ENCODE measurements at regions not wholly inside any gene's neighbourhood (a gene's known extent, or its start where the extent isn't known, plus 50 kb on each side); places are given as distances from the start of the nearest gene placed in this dataset.
A peak's percentile ranks its signal among the peaks of the same experiment; 100 is the strongest.

GRCh38 chrX:131725001-131725654, 181.3 kb downstream of the OR13H1 start:
- Histone ChIP-seq H3K36me3 (no peaks in the 10 kb centered on the region), H3K9me3 (peaks cover 0 to 14% of the 10 kb centered on the region in 2 donors), H3K4me1 (no peaks in the 10 kb centered on the region), H3K27ac (no peak overlapping the region), H3K4me3 (no peak overlapping the region), H3K27me3 (no peaks in the 10 kb centered on the region)
- ATAC-seq, result no peak
- intact Hi-C loops (cut with DNase I), result no loop called here
- TF ChIP-seq CTCF (IDR thresholded peaks at IDR 0.05), result no peak
- no peak for DNase-seq

- ATAC-seq (no peak), DNase-seq (no peak)
- Histone ChIP-seq H3K4me3 (peak overlapping the region in 1 of 2 donors; percentile 24), H3K9me3 (peaks cover 0 to 14% of the 10 kb centered on the region in 2 donors), H3K27ac (no peak overlapping the region), H3K36me3 (no peaks in the 10 kb centered on the region), H3K4me1 (no peaks in the 10 kb centered on the region), H3K27me3 (no peaks in the 10 kb centered on the region)
- intact Hi-C loops (cut with DNase I), result no loop called here
- TF ChIP-seq CTCF (IDR thresholded peaks at IDR 0.05), result no peak
These were observed 183.9 kb downstream of the OR13H1 start for GRCh38 chrX:131727778-131728177.

GRCh38 chrX:131728295-131729145, 184.6 kb downstream of the OR13H1 start:
- Histone ChIP-seq H3K4me1 (no peaks in the 10 kb centered on the region), H3K27ac (peak overlapping the region in 1 of 2 donors; percentile 91), H3K36me3 (no peaks in the 10 kb centered on the region), H3K27me3 (no peaks in the 10 kb centered on the region), H3K9me3 (peaks cover 0 to 14% of the 10 kb centered on the region in 2 donors), H3K4me3 (peak overlapping the region in 1 of 2 donors; percentile 24)
- ATAC-seq (peak; percentile 93), DNase-seq (peak in 2 of 4 donors; percentile 78 to 91)
- intact Hi-C loops (cut with DNase I), result no loop called here
- TF ChIP-seq CTCF (IDR thresholded peaks at IDR 0.05), result peak in 1 of 2 donors; percentile 43

GRCh38 chrX:131729295-131729694, 185.4 kb downstream of the OR13H1 start:
- TF ChIP-seq CTCF (IDR thresholded peaks at IDR 0.05), result peak in 1 of 2 donors; percentile 21
- peak overlapping the region in 1 of 2 donors; percentile 24 for H3K4me3 ChIP-seq
- peaks cover 0 to 14% of the 10 kb centered on the region in 2 donors for H3K9me3 ChIP-seq
- no peaks in the 10 kb centered on the region for H3K36me3 ChIP-seq
- intact Hi-C loops (cut with DNase I), result no loop called here
- no peaks in the 10 kb centered on the region for H3K27me3 ChIP-seq
- H3K4me1 ChIP-seq, result no peaks in the 10 kb centered on the region
- DNase-seq (peak in 2 of 4 donors; percentile 86 to 87), ATAC-seq (peak; percentile 94)
- peak overlapping the region in 1 of 2 donors; percentile 91 for H3K27ac ChIP-seq

GRCh38 chrX:131734621-131735020, 190.7 kb downstream of the OR13H1 start:
- TF ChIP-seq CTCF (IDR thresholded peaks at IDR 0.05), result peak in 1 of 2 donors; percentile 8
- peak; percentile 99 for ATAC-seq
- DNase-seq, result peak in 2 of 4 donors; percentile 77 to 90
- no peaks in the 10 kb centered on the region for H3K4me1 ChIP-seq
- H3K9me3 ChIP-seq, result no peaks in the 10 kb centered on the region
- no peaks in the 10 kb centered on the region for H3K27me3 ChIP-seq
- intact Hi-C loops (cut with DNase I), result no loop called here
- H3K27ac ChIP-seq, result no peak overlapping the region
- H3K36me3 ChIP-seq, result no peaks in the 10 kb centered on the region
- H3K4me3 ChIP-seq, result no peak overlapping the region
